H9 (cell line): ENCODE measurements at regions not wholly inside any gene's neighbourhood (a gene's known extent, or its start where the extent isn't known, plus 50 kb on each side); places are given as distances from the start of the nearest gene placed in this dataset.

Experiments used
- DNase-seq: peaks from one replicate; pipeline ENCODE4 v3.0.0-alpha.2; 2017
- H2AFZ ChIP-seq: one replicate; pipeline ENCODE4 v1.6.1; 2013; ENCODE audit warnings: mild to moderate bottlenecking, low read length, control low read depth, moderate library complexity
- H2AK5ac ChIP-seq: 2 replicates; pipeline ENCODE4 v1.6.1; 2013; ENCODE audit warnings: low read length, control low read depth, mixed read lengths; ENCODE audit not compliant: insufficient read length
- H2BK120ac ChIP-seq: one replicate; pipeline ENCODE4 v1.6.1; 2013; ENCODE audit warnings: low read depth, mild to moderate bottlenecking, low read length, control low read depth, inconsistent platforms; ENCODE audit not compliant: poor library complexity, severe bottlenecking
- H2BK12ac ChIP-seq: 2 replicates; pipeline ENCODE4 v1.6.1; 2013; ENCODE audit warnings: low read length, control low read depth, mixed read lengths, low read depth; ENCODE audit not compliant: insufficient read length
- H2BK15ac ChIP-seq: 2 replicates; pipeline ENCODE4 v1.6.1; 2013; ENCODE audit warnings: low read depth, low read length, control low read depth
- H2BK20ac ChIP-seq: one replicate; pipeline ENCODE4 v1.6.1; 2013; ENCODE audit warnings: low read depth, mild to moderate bottlenecking, low read length, control low read depth, inconsistent platforms; ENCODE audit not compliant: poor library complexity, severe bottlenecking
- H2BK5ac ChIP-seq: 2 replicates; pipeline ENCODE4 v1.6.1; 2013; ENCODE audit warnings: low read length, control low read depth, mixed read lengths; ENCODE audit not compliant: insufficient read length
- H3K14ac ChIP-seq: 2 replicates; pipeline ENCODE4 v1.6.1; 2013; ENCODE audit warnings: low read length, control low read depth; ENCODE audit not compliant: insufficient read depth
- H3K18ac ChIP-seq: 2 replicates; pipeline ENCODE4 v1.6.1; 2013; ENCODE audit warnings: low read depth, mild to moderate bottlenecking, mixed read lengths, low read length, control low read depth; ENCODE audit not compliant: insufficient read length
- H3K23ac ChIP-seq: 2 replicates; pipeline ENCODE4 v1.6.1; 2013; ENCODE audit warnings: low read length, control low read depth, mixed read lengths, low read depth; ENCODE audit not compliant: insufficient read length
- H3K23me2 ChIP-seq: 2 replicates; pipeline ENCODE4 v1.6.1; 2013; ENCODE audit warnings: low read depth, mild to moderate bottlenecking, mixed read lengths, low read length, control low read depth; ENCODE audit not compliant: insufficient read length, poor library complexity, severe bottlenecking
- H3K27ac ChIP-seq: 2 replicates; pipeline ENCODE4 v1.5.1; 2013; ENCODE audit warnings: low read length, control low read depth, mixed read lengths, low read depth; ENCODE audit not compliant: insufficient read length
- H3K27me3 ChIP-seq: 2 replicates; pipeline ENCODE4 v1.6.1; 2013; ENCODE audit warnings: low read length, control low read depth, inconsistent platforms; ENCODE audit not compliant: insufficient read depth
- H3K4ac ChIP-seq: 2 replicates; pipeline ENCODE4 v1.6.1; 2013; ENCODE audit warnings: low read depth, mild to moderate bottlenecking, control low read depth, inconsistent platforms, low read length, moderate library complexity
- H3K4me1 ChIP-seq: 2 replicates; pipeline ENCODE4 v1.6.1; 2013; ENCODE audit warnings: low read length, control low read depth, inconsistent platforms; ENCODE audit not compliant: insufficient read depth
- H3K4me2 ChIP-seq: 2 replicates; pipeline ENCODE4 v1.6.1; 2013; ENCODE audit warnings: low read length, control low read depth, mixed read lengths; ENCODE audit not compliant: insufficient read length, insufficient read depth
- H3K56ac ChIP-seq: 2 replicates; pipeline ENCODE4 v1.6.1; 2013; ENCODE audit warnings: low read depth, mild to moderate bottlenecking, mixed read lengths, low read length, control low read depth; ENCODE audit not compliant: insufficient read length
- H3K79me1 ChIP-seq: 2 replicates; pipeline ENCODE4 v1.6.1; 2013; ENCODE audit warnings: low read depth, mild to moderate bottlenecking, moderate library complexity, low read length, control low read depth, inconsistent platforms; ENCODE audit not compliant: insufficient read depth, poor library complexity, severe bottlenecking
- H3K79me2 ChIP-seq: 2 replicates; pipeline ENCODE4 v1.6.1; 2013; ENCODE audit warnings: low read length, control low read depth, inconsistent platforms; ENCODE audit not compliant: insufficient read depth
- H3K9ac ChIP-seq: 2 replicates; pipeline ENCODE4 v1.6.1; 2013; ENCODE audit warnings: low read length, control low read depth, mixed read lengths; ENCODE audit not compliant: insufficient read length; ENCODE audit errors: extremely low read depth
- H3K9me3 ChIP-seq: one replicate; pipeline ENCODE4 v1.6.1; 2013; ENCODE audit warnings: low read depth, low read length, inconsistent platforms; ENCODE audit not compliant: control insufficient read depth
- H3T11ph ChIP-seq: one replicate; pipeline ENCODE4 v1.6.1; 2013; ENCODE audit warnings: mild to moderate bottlenecking, low read length, control low read depth, inconsistent platforms
- H4K20me1 ChIP-seq: one replicate; pipeline ENCODE4 v1.6.1; 2013; ENCODE audit not compliant: control insufficient read depth, insufficient read length, insufficient read depth
- H4K5ac ChIP-seq: 2 replicates; pipeline ENCODE4 v1.6.1; 2013; ENCODE audit warnings: low read depth, mild to moderate bottlenecking, mixed read lengths, low read length, control low read depth; ENCODE audit not compliant: insufficient read length
- H4K8ac ChIP-seq: replicated peaks from 2 replicates; pipeline ENCODE4 v1.6.1; 2013; ENCODE audit warnings: low read length, control low read depth, mixed read lengths, low read depth; ENCODE audit not compliant: insufficient read length
- H4K91ac ChIP-seq: 2 replicates; pipeline ENCODE4 v1.6.1; 2013; ENCODE audit warnings: low read depth, mild to moderate bottlenecking, moderate library complexity, mixed read lengths, low read length, control low read depth; ENCODE audit not compliant: insufficient read length
- H3K27ac Mint-ChIP-seq, 3 experiments: 2 replicates in 2 of 3; 3 replicates in 1 of 3; pipeline ENCODE4 v1.8.0; 2020 to 2021; ENCODE audit warnings: mixed read lengths in 3 of 3, mild to moderate bottlenecking in 1 of 3, moderate library complexity in 1 of 3
- H3K27me3 Mint-ChIP-seq: 2 replicates; pipeline ENCODE4 v1.8.0; 2021; ENCODE audit warnings: low read depth, mild to moderate bottlenecking, moderate library complexity, mixed read lengths
- H3K36me3 Mint-ChIP-seq, 3 experiments: 2 replicates in 2 of 3; 3 replicates in 1 of 3; pipeline ENCODE4 v1.8.0; 2020 to 2021; ENCODE audit warnings: low read depth in 3 of 3, mixed read lengths in 3 of 3; ENCODE audit not compliant: insufficient read depth in 1 of 3
- H3K4me1 Mint-ChIP-seq, 2 experiments: 2 replicates each; pipeline ENCODE4 v1.8.0; 2020; ENCODE audit warnings: mixed read lengths in 2 of 2
- H3K4me3 Mint-ChIP-seq, 2 experiments: 2 replicates in 1 of 2; 3 replicates in 1 of 2; pipeline ENCODE4 v1.8.0; 2020 to 2021; ENCODE audit warnings: mild to moderate bottlenecking in 2 of 2, mixed read lengths in 2 of 2, moderate library complexity in 1 of 2
- H3K9me3 Mint-ChIP-seq, 2 experiments: 2 replicates in 1 of 2; 3 replicates in 1 of 2; pipeline ENCODE4 v1.8.0; 2020; ENCODE audit warnings: mild to moderate bottlenecking in 2 of 2, mixed read lengths in 2 of 2, moderate library complexity in 1 of 2
- CTCF ChIP-seq: fragments of 200-600 bp; sonication (generic); conservative IDR thresholded peaks from 3 replicates; pipeline ENCODE4 v1.8.0; 2021; ENCODE audit warnings: antibody characterized with exemption, mild to moderate bottlenecking
- WGBS: extraction: QIAGEN DNeasy Blood & Tissue Kit; methylation state at CpG from one replicate; pipeline ENCODE4 v1.1.7; 2013; ENCODE audit warnings: missing lambda C conversion rate, low lambda C conversion rate, mixed read lengths; ENCODE audit not compliant: insufficient read length; ENCODE audit errors: extremely low coverage; 5-methylcytosine and 5-hydroxymethylcytosine counted together

GRCh38 chr4:1477045-1477840, 71.0 kb upstream of the NKX1-1 start:
- Histone ChIP-seq H3K79me1 (no peaks in the 10 kb centered on the region), H4K5ac (no peak overlapping the region), H3K23ac (no peak overlapping the region), H3K27me3 (peaks cover 4% of the 10 kb centered on the region; the same call in 1 of the 2 replicates), H4K8ac (no peak overlapping the region), H2BK120ac (no peak overlapping the region), H3K23me2 (no peaks in the 10 kb centered on the region), H3K56ac (no peak overlapping the region), H2BK12ac (no peak overlapping the region), H3K9ac (no peak overlapping the region), H3K18ac (no peak overlapping the region), H4K91ac (no peak overlapping the region), H2BK5ac (no peak overlapping the region), H3K27ac (no peak overlapping the region), H3K9me3 (peaks cover 9% of the 10 kb centered on the region), H2AFZ (no peak overlapping the region), H2BK15ac (no peak overlapping the region), H4K20me1 (no peaks in the 10 kb centered on the region), H3K14ac (no peak overlapping the region), H3K4ac (no peak overlapping the region), H3K79me2 (no peaks in the 10 kb centered on the region), H3T11ph (no peak overlapping the region), H2AK5ac (no peak overlapping the region), H2BK20ac (no peak overlapping the region), H3K4me1 (no peaks in the 10 kb centered on the region), H3K4me2 (no peak overlapping the region)
- Mint-ChIP-seq H3K36me3 (peaks cover 0 to 1% (median 0%) of the 10 kb centered on the region in 3 experiments; a peak in 2 of 7 replicates), H3K27me3 (peaks cover 23% of the 10 kb centered on the region), H3K4me1 (no peaks in the 10 kb centered on the region), H3K27ac (no peak overlapping the region; a peak in 1 of 7 replicates), H3K9me3 (peaks cover 16 to 28% of the 10 kb centered on the region in 2 experiments; a peak in 4 of 5 replicates), H3K4me3 (no peak overlapping the region)
- no CpG with 5 or more reads among the region's 18 CpGs for WGBS
- DNase-seq, result no peak
- TF ChIP-seq CTCF, result no peak
